SK-N-SH treated with all-trans-retinoic acid at 6 μM for 48 hours (cell line): ENCODE measurements at regions not wholly inside any gene's neighbourhood (a gene's known extent, or its start where the extent isn't known, plus 50 kb on each side); places are given as distances from the start of the nearest gene placed in this dataset.

Source experiments
- ISL1 ChIP-seq: fragments of 250-450 bp; sonication (Bioruptor Pico); IDR thresholded peaks from 2 replicates; pipeline ENCODE4 v2.1.2; 2022; ENCODE audit warnings: mild to moderate bottlenecking, moderate library complexity
- PATZ1 ChIP-seq: fragments of 250-450 bp; sonication (Bioruptor Pico); IDR thresholded peaks from 2 replicates; pipeline ENCODE4 v1.8.0; 2020; ENCODE audit warnings: mild to moderate bottlenecking, moderate library complexity, borderline replicate concordance

GRCh38 chr12:89212339-89212771 is 139.9 kb downstream of the DUSP6 start:
- no peak for TF ChIP-seq ISL1 (CRISPR knock-in tag)
- no peak for TF ChIP-seq PATZ1 (CRISPR knock-in tag)
